DND-41 (cell line): ENCODE measurements at regions not wholly inside any gene's neighbourhood (a gene's known extent, or its start where the extent isn't known, plus 50 kb on each side); places are given as distances from the start of the nearest gene placed in this dataset.

ENCODE experiments used
- ATAC-seq: fragments of 200-7000 bp; cut with Tn5 transposase; 3 replicates; pipeline ENCODE4 v1.9.1; 2021; ENCODE audit warnings: low read depth; ENCODE audit not compliant: insufficient read depth
- DNase-seq: peaks from one replicate; pipeline ENCODE4 v3.0.0-alpha.2; 2020
- H2AFZ ChIP-seq: 2 replicates; pipeline ENCODE4 v1.6.0; 2012; ENCODE audit warnings: low read depth, low read length
- H3K27ac ChIP-seq: 2 replicates; pipeline ENCODE4 v1.5.1; 2012; ENCODE audit warnings: low read length, inconsistent platforms
- H3K27me3 ChIP-seq: fragments of 200-600 bp; sonication (generic); 2 replicates; pipeline ENCODE4 v1.6.0; 2012; ENCODE audit warnings: low read length, mild to moderate bottlenecking, inconsistent platforms; ENCODE audit not compliant: insufficient read depth, poor library complexity
- H3K36me3 ChIP-seq: 2 replicates; pipeline ENCODE4 v1.5.1; 2012; ENCODE audit warnings: low read length, inconsistent platforms; ENCODE audit not compliant: insufficient read depth
- H3K4me1 ChIP-seq: 2 replicates; pipeline ENCODE4 v1.5.1; 2012; ENCODE audit warnings: mild to moderate bottlenecking, low read length; ENCODE audit not compliant: insufficient read depth
- H3K4me2 ChIP-seq: 2 replicates; pipeline ENCODE4 v1.6.0; 2012; ENCODE audit warnings: mild to moderate bottlenecking, moderate library complexity, low read length, inconsistent platforms; ENCODE audit not compliant: insufficient read depth
- H3K4me3 ChIP-seq, 2 experiments: fragments of 200-600 bp in 1 of 2; shearing (Covaris generic) in 1 of 2; 2 replicates each; pipeline ENCODE4 v1.5.1; 2012 to 2016; ENCODE audit warnings: inconsistent platforms in 2 of 2, low read length in 2 of 2, mild to moderate bottlenecking in 2 of 2, low read depth in 1 of 2, moderate library complexity in 1 of 2
- H3K79me2 ChIP-seq: 2 replicates; pipeline ENCODE4 v1.6.0; 2012; ENCODE audit warnings: low read length, inconsistent platforms; ENCODE audit not compliant: insufficient read depth
- H3K9ac ChIP-seq: 2 replicates; pipeline ENCODE4 v1.6.0; 2012; ENCODE audit warnings: low read depth, mild to moderate bottlenecking, inconsistent platforms, low read length, moderate library complexity
- H3K9me3 ChIP-seq: 2 replicates; pipeline ENCODE4 v1.5.1; 2012; ENCODE audit warnings: low read length, moderate library complexity, mild to moderate bottlenecking, inconsistent platforms; ENCODE audit not compliant: insufficient read depth, severe bottlenecking
- H4K20me1 ChIP-seq: 2 replicates; pipeline ENCODE4 v1.6.0; 2012; ENCODE audit warnings: low read length; ENCODE audit not compliant: insufficient read depth
- EZH2 ChIP-seq: IDR thresholded peaks from 3 replicates; pipeline ENCODE4 v1.6.1; 2012; ENCODE audit warnings: borderline replicate concordance, low read depth, mild to moderate bottlenecking, moderate library complexity, low read length, inconsistent platforms; ENCODE audit not compliant: severe bottlenecking
- TF ChIP-seq, protein P1 (sequence below): IDR thresholded peaks from 2 replicates; pipeline ENCODE4 v1.5.1; 2012; ENCODE audit warnings: borderline replicate concordance, low read length, moderate library complexity, mild to moderate bottlenecking; ENCODE audit not compliant: poor library complexity, severe bottlenecking; ENCODE audit errors: extremely low read depth

GRCh38 chr6:49255335-49255734 lies 207.7 kb downstream of the MMUT start:
- DNase-seq: no peak
- Histone ChIP-seq H2AFZ (no peak overlapping the region), H3K79me2 (no peaks in the 10 kb centered on the region), H3K4me3 (no peak overlapping the region), H3K4me1 (no peaks in the 10 kb centered on the region), H3K9me3 (no peaks in the 10 kb centered on the region), H3K27ac (no peak overlapping the region), H3K36me3 (no peaks in the 10 kb centered on the region), H3K27me3 (no peaks in the 10 kb centered on the region), H3K9ac (no peak overlapping the region), H4K20me1 (no peaks in the 10 kb centered on the region), H3K4me2 (no peak overlapping the region)
- TF ChIP-seq, protein P1, sequence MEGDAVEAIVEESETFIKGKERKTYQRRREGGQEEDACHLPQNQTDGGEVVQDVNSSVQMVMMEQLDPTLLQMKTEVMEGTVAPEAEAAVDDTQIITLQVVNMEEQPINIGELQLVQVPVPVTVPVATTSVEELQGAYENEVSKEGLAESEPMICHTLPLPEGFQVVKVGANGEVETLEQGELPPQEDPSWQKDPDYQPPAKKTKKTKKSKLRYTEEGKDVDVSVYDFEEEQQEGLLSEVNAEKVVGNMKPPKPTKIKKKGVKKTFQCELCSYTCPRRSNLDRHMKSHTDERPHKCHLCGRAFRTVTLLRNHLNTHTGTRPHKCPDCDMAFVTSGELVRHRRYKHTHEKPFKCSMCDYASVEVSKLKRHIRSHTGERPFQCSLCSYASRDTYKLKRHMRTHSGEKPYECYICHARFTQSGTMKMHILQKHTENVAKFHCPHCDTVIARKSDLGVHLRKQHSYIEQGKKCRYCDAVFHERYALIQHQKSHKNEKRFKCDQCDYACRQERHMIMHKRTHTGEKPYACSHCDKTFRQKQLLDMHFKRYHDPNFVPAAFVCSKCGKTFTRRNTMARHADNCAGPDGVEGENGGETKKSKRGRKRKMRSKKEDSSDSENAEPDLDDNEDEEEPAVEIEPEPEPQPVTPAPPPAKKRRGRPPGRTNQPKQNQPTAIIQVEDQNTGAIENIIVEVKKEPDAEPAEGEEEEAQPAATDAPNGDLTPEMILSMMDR: no peak
- no peak for TF ChIP-seq EZH2
- no peak for ATAC-seq

- TF ChIP-seq, protein P1: no peak
- no peak for TF ChIP-seq EZH2
- Histone ChIP-seq H3K27ac (no peak overlapping the region), H4K20me1 (no peaks in the 10 kb centered on the region), H3K4me1 (no peaks in the 10 kb centered on the region), H3K36me3 (no peaks in the 10 kb centered on the region), H2AFZ (no peak overlapping the region), H3K4me3 (no peak overlapping the region), H3K9me3 (no peaks in the 10 kb centered on the region), H3K27me3 (no peaks in the 10 kb centered on the region), H3K79me2 (no peaks in the 10 kb centered on the region), H3K4me2 (no peak overlapping the region), H3K9ac (no peak overlapping the region)
- ATAC-seq (no peak), DNase-seq (no peak)
Observed at GRCh38 chr6:49252901-49253300, 210.2 kb downstream of the MMUT start.

DNA sequence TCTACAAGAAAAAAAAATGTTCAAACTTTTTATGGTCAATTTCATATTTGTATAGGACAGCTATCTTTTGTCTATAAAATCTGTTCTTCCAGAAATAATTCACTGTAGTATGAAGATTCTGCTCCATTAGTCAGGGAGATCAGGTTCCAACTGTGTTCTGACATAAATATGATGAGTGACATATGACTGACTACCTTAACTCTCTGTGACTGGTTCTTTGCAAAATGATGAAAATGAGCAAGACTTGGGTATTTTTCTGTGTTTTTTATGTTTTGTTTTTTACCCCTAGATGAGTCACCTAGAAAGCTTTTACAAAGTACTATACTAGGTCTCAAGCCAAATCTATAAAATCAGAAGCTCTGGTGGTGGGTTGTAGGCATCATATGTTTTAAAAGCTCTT lies 229.6 kb downstream of the MMUT start:
- no peak overlapping the region for H3K4me2 ChIP-seq
- DNase-seq (no peak), ATAC-seq (no peak)
- no peaks in the 10 kb centered on the region for H3K9me3 ChIP-seq
- H3K4me1 ChIP-seq: no peaks in the 10 kb centered on the region
- TF ChIP-seq EZH2: no peak
- TF ChIP-seq, protein P1: no peak
- no peak overlapping the region for H2AFZ ChIP-seq
- no peaks in the 10 kb centered on the region for H4K20me1 ChIP-seq
- H3K9ac ChIP-seq: no peak overlapping the region
- H3K79me2 ChIP-seq: no peaks in the 10 kb centered on the region
- H3K4me3 ChIP-seq: no peak overlapping the region
- no peak overlapping the region for H3K27ac ChIP-seq
- no peaks in the 10 kb centered on the region for H3K36me3 ChIP-seq
- no peaks in the 10 kb centered on the region for H3K27me3 ChIP-seq

- Histone ChIP-seq H3K4me1 (no peaks in the 10 kb centered on the region), H3K36me3 (no peaks in the 10 kb centered on the region), H2AFZ (no peak overlapping the region), H3K9ac (no peak overlapping the region), H3K27ac (no peak overlapping the region), H3K4me2 (no peak overlapping the region), H3K27me3 (no peaks in the 10 kb centered on the region), H3K79me2 (no peaks in the 10 kb centered on the region), H3K4me3 (no peak overlapping the region), H3K9me3 (no peaks in the 10 kb centered on the region), H4K20me1 (no peaks in the 10 kb centered on the region)
- no peak for TF ChIP-seq EZH2
- TF ChIP-seq, protein P1: no peak
- DNase-seq (no peak), ATAC-seq (no peak)
Observed at GRCh38 chr6:49225471-49225870, 237.6 kb downstream of the MMUT start.
